Ascending aorta (tissue), 2 donors: ENCODE measurements at regions not wholly inside any gene's neighbourhood (a gene's known extent, or its start where the extent isn't known, plus 50 kb on each side); places are given as distances from the start of the nearest gene placed in this dataset.

Experiments used
- DNase-seq, 2 donors: peaks; one replicate each; pipeline ENCODE4 v3.0.0-alpha.2; 2019; ENCODE audit warnings: low spot score in 2 of 2
- H3K27ac ChIP-seq, 2 donors: fragments of 200-600 bp; sonication (generic); one replicate each; pipeline ENCODE4 v1.5.1; 2016 to 2017; ENCODE audit warnings: mild to moderate bottlenecking in 1 of 2
- H3K27me3 ChIP-seq: fragments of 200-600 bp; sonication (generic); one replicate; pipeline ENCODE4 v1.5.1; 2017
- H3K36me3 ChIP-seq, 2 donors: fragments of 200-600 bp; sonication (generic); one replicate each; pipeline ENCODE4 v1.5.1; 2016
- H3K4me1 ChIP-seq, 2 donors: fragments of 200-600 bp; sonication (generic); one replicate each; pipeline ENCODE4 v1.5.1; 2016 to 2017; ENCODE audit warnings: mild to moderate bottlenecking in 1 of 2
- H3K4me3 ChIP-seq, 2 donors: fragments of 200-600 bp; sonication (generic); one replicate each; pipeline ENCODE4 v1.5.1; 2016 to 2017; ENCODE audit warnings: mild to moderate bottlenecking in 1 of 2
- H3K9me3 ChIP-seq, 2 donors: fragments of 200-600 bp; sonication (generic); one replicate each; pipeline ENCODE4 v1.5.1; 2016
- intact Hi-C: fragments of 100-400 bp; cut with DNase I; formaldehyde crosslinking; loops from one replicate; pipeline ENCODE4 v1.15.1; 2023
- TF ChIP-seq, protein P1 (sequence below), 3 experiments: fragments of 200-600 bp in 2 of 3; fragments of 450-650 bp in 1 of 3; sonication (generic) in 2 of 3; IDR thresholded peaks; one replicate each; pipeline ENCODE4 v1.5.1; 2016 to 2019; ENCODE audit warnings: antibody characterized with exemption in 3 of 3, mild to moderate bottlenecking in 1 of 3, moderate library complexity in 1 of 3

DNA sequence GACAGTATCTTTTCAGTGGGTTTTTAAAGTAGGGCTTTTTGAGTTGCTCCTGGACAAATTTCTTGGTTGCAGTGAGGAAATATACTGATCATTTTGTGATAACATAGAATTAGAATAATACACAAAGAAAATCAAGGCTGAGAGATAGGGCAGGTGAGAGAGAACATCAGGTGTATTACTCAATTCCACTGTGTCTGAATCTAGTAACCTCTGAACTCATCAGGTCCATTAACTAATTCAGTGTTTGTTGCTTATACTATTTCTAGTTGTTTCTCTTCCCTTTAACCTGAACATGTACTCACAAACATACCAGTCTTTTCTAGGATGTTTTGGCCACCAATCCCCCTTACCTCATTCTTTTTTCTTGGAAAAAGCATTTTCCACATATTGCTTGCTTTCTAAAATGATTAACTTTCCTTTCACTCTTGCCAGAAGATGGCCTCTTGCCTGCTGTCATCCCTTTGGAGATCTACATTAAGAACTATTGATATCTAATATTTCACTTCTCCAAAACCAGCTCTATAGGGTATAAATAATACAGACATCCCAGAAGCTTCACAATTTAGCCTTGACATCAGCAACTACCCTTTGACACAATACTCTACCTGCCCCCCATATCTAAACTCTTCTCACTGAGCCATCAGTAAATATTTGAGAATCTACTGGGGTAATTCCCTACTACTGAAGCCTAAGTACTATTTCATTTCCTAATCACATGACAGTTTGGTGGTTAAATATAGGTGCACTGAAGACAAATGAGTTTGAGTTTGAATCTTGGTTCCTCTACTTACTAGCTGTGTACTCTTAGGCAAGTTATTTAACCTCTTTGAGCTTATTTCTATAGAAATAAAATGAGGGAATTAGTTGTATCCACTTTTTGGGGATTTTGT is 470.8 kb upstream of the IGFBP7 start:
- Histone ChIP-seq H3K36me3 (no peaks in the 10 kb centered on the region), H3K4me1 (no peaks in the 10 kb centered on the region), H3K27me3 (no peaks in the 10 kb centered on the region), H3K9me3 (no peaks in the 10 kb centered on the region), H3K27ac (no peak overlapping the region), H3K4me3 (no peak overlapping the region)
- TF ChIP-seq, protein P1, sequence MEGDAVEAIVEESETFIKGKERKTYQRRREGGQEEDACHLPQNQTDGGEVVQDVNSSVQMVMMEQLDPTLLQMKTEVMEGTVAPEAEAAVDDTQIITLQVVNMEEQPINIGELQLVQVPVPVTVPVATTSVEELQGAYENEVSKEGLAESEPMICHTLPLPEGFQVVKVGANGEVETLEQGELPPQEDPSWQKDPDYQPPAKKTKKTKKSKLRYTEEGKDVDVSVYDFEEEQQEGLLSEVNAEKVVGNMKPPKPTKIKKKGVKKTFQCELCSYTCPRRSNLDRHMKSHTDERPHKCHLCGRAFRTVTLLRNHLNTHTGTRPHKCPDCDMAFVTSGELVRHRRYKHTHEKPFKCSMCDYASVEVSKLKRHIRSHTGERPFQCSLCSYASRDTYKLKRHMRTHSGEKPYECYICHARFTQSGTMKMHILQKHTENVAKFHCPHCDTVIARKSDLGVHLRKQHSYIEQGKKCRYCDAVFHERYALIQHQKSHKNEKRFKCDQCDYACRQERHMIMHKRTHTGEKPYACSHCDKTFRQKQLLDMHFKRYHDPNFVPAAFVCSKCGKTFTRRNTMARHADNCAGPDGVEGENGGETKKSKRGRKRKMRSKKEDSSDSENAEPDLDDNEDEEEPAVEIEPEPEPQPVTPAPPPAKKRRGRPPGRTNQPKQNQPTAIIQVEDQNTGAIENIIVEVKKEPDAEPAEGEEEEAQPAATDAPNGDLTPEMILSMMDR (IDR thresholded peaks at IDR 0.05): no peak
- intact Hi-C loops: no loop called here
- no peak for DNase-seq

DNA sequence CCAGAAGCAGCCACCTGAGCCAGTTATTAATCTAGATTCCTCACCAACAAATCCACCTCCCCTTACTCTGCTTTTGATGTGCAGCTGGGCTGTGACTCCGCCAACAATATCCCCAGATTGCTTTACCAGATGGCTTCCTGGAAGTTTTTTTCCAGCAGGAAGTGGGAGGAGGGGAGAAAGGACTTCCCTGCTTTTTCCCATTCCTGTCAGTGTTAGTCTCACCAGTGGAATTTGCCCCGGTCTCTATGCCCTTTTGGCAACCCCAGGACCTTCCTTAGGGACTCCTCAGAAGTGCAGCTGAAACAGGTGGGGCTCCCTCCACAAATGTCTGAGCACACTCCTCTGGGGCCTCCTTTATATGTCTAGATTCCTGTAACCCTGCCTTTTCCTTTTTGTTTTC is 465.2 kb upstream of the IGFBP7 start:
- no peaks in the 10 kb centered on the region for H3K36me3 ChIP-seq
- TF ChIP-seq, protein P1 (IDR thresholded peaks at IDR 0.05): no peak

DNA sequence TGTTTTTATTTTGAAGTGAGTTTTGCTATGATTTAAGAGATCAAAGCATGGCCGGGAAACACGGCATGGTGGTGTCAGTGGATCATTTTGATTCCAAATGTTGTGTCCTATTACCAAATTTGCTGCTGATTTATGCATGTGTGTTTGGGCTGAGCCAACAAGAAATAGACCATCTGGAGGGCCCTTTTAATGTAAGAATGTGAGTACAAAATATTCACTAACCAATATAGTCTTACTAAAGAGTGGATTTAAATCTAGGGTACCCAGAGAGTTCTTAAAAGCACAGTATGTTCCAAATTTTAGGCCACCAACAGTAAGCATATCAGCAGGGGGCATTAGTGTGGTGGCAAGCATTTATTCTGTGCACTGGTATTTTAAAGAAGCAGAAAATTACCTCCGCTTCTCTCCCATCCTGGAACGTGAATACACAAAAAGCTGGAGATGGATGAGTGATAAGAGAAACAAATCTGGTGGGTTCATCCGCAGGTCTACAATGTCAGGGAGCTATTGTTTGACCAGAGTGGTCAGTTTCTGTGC is 444.4 kb upstream of the IGFBP7 start:
- TF ChIP-seq, protein P1 (IDR thresholded peaks at IDR 0.05): no peak
- H3K4me1 ChIP-seq: no peaks in the 10 kb centered on the region
- intact Hi-C loops: no loop called here
- H3K4me3 ChIP-seq: no peak overlapping the region
- H3K27ac ChIP-seq: no peak overlapping the region
- H3K27me3 ChIP-seq: no peaks in the 10 kb centered on the region
- H3K9me3 ChIP-seq: no peaks in the 10 kb centered on the region
- no peaks in the 10 kb centered on the region for H3K36me3 ChIP-seq
- DNase-seq: no peak

More for the DNA sequence above, 465.2 kb upstream of the IGFBP7 start:
- H3K27ac ChIP-seq: no peak overlapping the region
- DNase-seq: no peak
- H3K4me3 ChIP-seq: no peak overlapping the region
- H3K4me1 ChIP-seq: no peaks in the 10 kb centered on the region
- no peaks in the 10 kb centered on the region for H3K27me3 ChIP-seq
- intact Hi-C loops: no loop called here
- H3K9me3 ChIP-seq: no peaks in the 10 kb centered on the region

DNA sequence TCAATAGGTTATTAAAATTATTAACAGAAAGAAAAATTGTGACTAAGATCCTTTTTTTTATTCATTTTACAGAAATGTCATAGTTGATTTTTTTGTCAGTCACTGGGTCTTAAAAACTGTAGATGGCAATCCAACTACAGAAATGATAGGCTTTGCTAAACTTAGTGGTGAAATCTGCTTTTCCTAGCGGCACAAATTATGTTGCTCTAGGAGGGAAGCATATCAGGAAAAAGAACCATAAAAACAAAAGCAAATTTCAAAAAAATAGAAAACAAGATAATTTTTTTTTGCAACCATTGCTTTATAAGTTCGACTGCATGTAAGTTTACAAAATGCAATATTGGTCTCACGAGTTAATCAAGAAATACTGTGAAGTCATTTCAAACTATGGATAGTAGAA is 443.5 kb upstream of the IGFBP7 start:
- Histone ChIP-seq H3K36me3 (no peaks in the 10 kb centered on the region), H3K4me1 (no peaks in the 10 kb centered on the region), H3K9me3 (no peaks in the 10 kb centered on the region), H3K27ac (no peak overlapping the region), H3K27me3 (no peaks in the 10 kb centered on the region), H3K4me3 (no peak overlapping the region)
- DNase-seq: no peak
- intact Hi-C loops: no loop called here
- TF ChIP-seq, protein P1 (IDR thresholded peaks at IDR 0.05): no peak

DNA sequence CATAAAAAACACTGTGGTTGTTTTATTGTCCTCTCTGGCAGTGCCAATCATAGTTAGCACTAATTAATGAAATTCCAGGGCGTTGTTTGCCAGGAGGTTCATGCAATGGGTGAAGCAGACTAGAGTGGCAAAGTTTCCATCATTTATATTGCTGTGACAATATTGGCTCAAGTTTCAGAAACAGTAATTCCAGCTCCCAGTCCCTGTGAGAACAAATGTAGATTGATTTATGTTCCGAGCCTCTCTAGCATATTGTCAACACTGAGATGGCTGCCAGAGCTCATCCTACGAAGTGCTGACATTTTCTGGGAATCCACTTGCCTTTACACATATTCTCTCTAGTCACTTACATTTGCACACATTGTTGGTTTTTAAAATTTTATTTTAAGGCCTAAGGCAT is 440.0 kb upstream of the IGFBP7 start:
- Histone ChIP-seq H3K27ac (no peak overlapping the region), H3K9me3 (no peaks in the 10 kb centered on the region), H3K4me3 (no peak overlapping the region), H3K4me1 (no peaks in the 10 kb centered on the region), H3K36me3 (no peaks in the 10 kb centered on the region), H3K27me3 (no peaks in the 10 kb centered on the region)
- DNase-seq: no peak
- TF ChIP-seq, protein P1 (IDR thresholded peaks at IDR 0.05): no peak
- intact Hi-C loops: no loop called here
